Naive thymus-derived CD4-positive, alpha-beta T cell (primary cell): ENCODE measurements at regions not wholly inside any gene's neighbourhood (a gene's known extent, or its start where the extent isn't known, plus 50 kb on each side); places are given as distances from the start of the nearest gene placed in this dataset.

Experiments
- ATAC-seq: fragments of 150-1000 bp; cut with Tn5 transposase; 2 replicates; pipeline ENCODE4 v1.10.0; 2021; ENCODE audit warnings: mild to moderate bottlenecking, moderate library complexity
- CTCF ChIA-PET: fragments of 350-600 bp; sonication (Branson Sonifier 250); formaldehyde crosslinking; loops from one replicate; lab custom pipeline; 2021; ENCODE audit warnings: antibody characterized with exemption; lab: Charles Lee
- POLR2A ChIA-PET: fragments of 350-600 bp; sonication (Branson Sonifier 250); formaldehyde crosslinking; loops from one replicate; lab custom pipeline; 2021; ENCODE audit warnings: antibody characterized with exemption, inconsistent platforms; lab: Charles Lee
- DNase-seq, 9 donors: peaks; one replicate each; pipeline versions ENCODE4 v3.0.0 to v3.0.0-alpha.2; 2020 to 2022; ENCODE audit warnings: mixed read lengths in 1 of 9
- H3K27ac ChIP-seq: one replicate; pipeline ENCODE4 v1.7.0; 2013; ENCODE audit warnings: mild to moderate bottlenecking, low read depth, low read length, moderate library complexity
- H3K27me3 ChIP-seq, 2 donors: one replicate each; pipeline ENCODE4 v1.7.0; 2013; ENCODE audit warnings: low read length in 2 of 2, mild to moderate bottlenecking in 2 of 2, moderate library complexity in 2 of 2; ENCODE audit not compliant: control insufficient read depth in 2 of 2, insufficient read depth in 2 of 2
- H3K36me3 ChIP-seq, 3 experiments: 1 replicate in 2 of 3; 2 replicates in 1 of 3; pipeline ENCODE4 v1.7.0; 2013; ENCODE audit warnings: low read length in 3 of 3, mild to moderate bottlenecking in 3 of 3, moderate library complexity in 1 of 3; ENCODE audit not compliant: insufficient read depth in 3 of 3, control insufficient read depth in 2 of 3
- H3K4me1 ChIP-seq, 2 donors: one replicate each; pipeline ENCODE4 v1.7.0; 2013; ENCODE audit warnings: low read length in 2 of 2, mild to moderate bottlenecking in 2 of 2, moderate library complexity in 1 of 2; ENCODE audit not compliant: control insufficient read depth in 2 of 2, insufficient read depth in 2 of 2
- H3K4me3 ChIP-seq: 2 replicates; pipeline ENCODE4 v1.7.0; 2013; ENCODE audit warnings: mild to moderate bottlenecking, low read length
- H3K9me3 ChIP-seq, 3 experiments: 1 replicate in 2 of 3; 2 replicates in 1 of 3; pipeline ENCODE4 v1.7.0; 2013; ENCODE audit warnings: low read length in 3 of 3; ENCODE audit not compliant: control insufficient read depth in 2 of 3
- H3K27ac Mint-ChIP-seq, 9 donors: one replicate each; pipeline ENCODE4 v1.8.0; 2020 to 2022; ENCODE audit warnings: mixed read lengths in 9 of 9, mild to moderate bottlenecking in 8 of 9, moderate library complexity in 5 of 9, inconsistent platforms in 2 of 9
- H3K27me3 Mint-ChIP-seq, 5 donors: one replicate each; pipeline ENCODE4 v1.8.0; 2021 to 2022; ENCODE audit warnings: mixed read lengths in 5 of 5, mild to moderate bottlenecking in 1 of 5
- H3K36me3 Mint-ChIP-seq, 5 donors: one replicate each; pipeline ENCODE4 v1.8.0; 2020 to 2022; ENCODE audit warnings: mixed read lengths in 5 of 5, mild to moderate bottlenecking in 3 of 5, inconsistent platforms in 1 of 5
- H3K4me1 Mint-ChIP-seq, 7 donors: one replicate each; pipeline ENCODE4 v1.8.0; 2020 to 2022; ENCODE audit warnings: mixed read lengths in 7 of 7, mild to moderate bottlenecking in 3 of 7, inconsistent platforms in 1 of 7
- H3K4me3 Mint-ChIP-seq, 10 donors: one replicate each; pipeline ENCODE4 v1.8.0; 2020 to 2022; ENCODE audit warnings: mild to moderate bottlenecking in 10 of 10, mixed read lengths in 10 of 10, moderate library complexity in 6 of 10, inconsistent platforms in 2 of 10
- H3K9me3 Mint-ChIP-seq, 11 donors: one replicate each; pipeline ENCODE4 v1.8.0; 2020 to 2022; ENCODE audit warnings: mixed read lengths in 11 of 11, mild to moderate bottlenecking in 4 of 11, inconsistent platforms in 1 of 11, moderate library complexity in 1 of 11
- intact Hi-C, 2 donors: fragments of 100-400 bp; cut with micrococcal nuclease; formaldehyde crosslinking; loops; one replicate each; pipeline ENCODE4 v1.15.1; 2023

DNA sequence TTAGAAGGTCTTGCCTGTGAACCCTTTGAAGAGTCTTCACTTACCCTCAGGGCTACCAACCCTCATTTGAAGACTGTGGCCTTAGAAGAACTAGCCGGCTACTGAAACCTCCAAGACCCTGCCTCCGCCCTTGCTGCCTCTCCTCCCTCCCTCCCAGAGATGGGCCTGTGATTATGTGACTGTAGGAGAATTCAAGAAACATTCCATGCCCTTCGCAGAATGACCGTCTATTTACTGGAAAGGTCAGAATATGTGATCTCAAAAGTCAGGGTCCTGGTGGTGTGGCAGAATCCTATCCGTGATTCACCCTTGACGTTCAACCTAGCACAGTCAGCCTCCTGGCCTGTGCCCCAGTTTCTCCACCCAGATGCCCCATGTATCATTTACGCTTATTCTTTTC, 109.6 kb downstream of the CTNND1 start:
- H3K27me3 Mint-ChIP-seq: peaks cover 0 to 17% (median 8%) of the 10 kb centered on the region in 5 donors
- ChIA-PET POLR2A (no interaction called here), CTCF (no interaction called here)
- H3K4me1 Mint-ChIP-seq: peaks cover 0 to 14% (median 5%) of the 10 kb centered on the region in 7 donors
- Histone ChIP-seq H3K36me3 (no peaks in the 10 kb centered on the region), H3K27me3 (no peaks in the 10 kb centered on the region), H3K27ac (no peak overlapping the region), H3K4me3 (no peak overlapping the region), H3K9me3 (no peaks in the 10 kb centered on the region), H3K4me1 (no peaks in the 10 kb centered on the region)
- no peak for ATAC-seq
- intact Hi-C loops: no loop called here
- peaks cover 0 to 3% (median 0%) of the 10 kb centered on the region in 5 donors for H3K36me3 Mint-ChIP-seq
- H3K9me3 Mint-ChIP-seq: peaks cover 0 to 2% (median 0%) of the 10 kb centered on the region in 11 donors
- no peak overlapping the region for H3K4me3 Mint-ChIP-seq
- DNase-seq: no peak
- no peak overlapping the region for H3K27ac Mint-ChIP-seq

DNA sequence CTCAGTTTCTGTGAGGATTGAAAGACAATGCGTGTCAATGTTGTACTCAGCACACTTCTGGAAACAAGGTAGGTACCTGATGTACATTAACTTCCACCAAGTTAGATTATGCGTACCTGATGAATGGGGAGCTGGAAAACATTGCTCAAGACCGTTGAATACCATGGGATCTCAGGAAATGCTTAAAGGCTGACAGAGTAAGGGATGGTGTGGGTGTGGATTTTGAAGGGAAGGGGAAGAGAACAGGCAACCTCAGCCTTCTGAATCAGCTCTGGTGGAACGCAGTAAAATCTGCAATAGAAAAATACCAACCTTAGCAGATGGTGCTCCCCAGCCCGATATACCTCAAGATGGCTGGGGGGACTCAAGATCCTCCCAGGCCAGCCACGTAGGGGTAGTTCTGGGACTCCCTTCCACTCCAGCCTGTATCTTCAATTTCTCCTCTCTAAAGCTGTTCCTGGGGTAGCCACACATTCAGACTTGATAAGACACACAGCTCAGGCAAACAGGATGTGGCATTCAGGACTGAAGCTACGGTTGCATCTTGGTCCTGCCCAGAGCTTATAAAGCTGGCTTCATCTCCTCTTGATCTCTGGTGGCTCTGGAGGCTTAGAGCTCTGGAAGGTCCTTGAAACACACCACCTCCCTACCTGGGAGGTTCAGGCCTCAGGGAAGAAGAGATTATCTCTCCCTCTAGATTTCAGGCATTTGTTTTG, 111.8 kb downstream of the CTNND1 start:
- Histone ChIP-seq H3K27me3 (no peaks in the 10 kb centered on the region), H3K4me3 (no peak overlapping the region), H3K4me1 (no peaks in the 10 kb centered on the region), H3K9me3 (no peaks in the 10 kb centered on the region), H3K27ac (no peak overlapping the region), H3K36me3 (no peaks in the 10 kb centered on the region)
- Mint-ChIP-seq H3K27ac (no peak overlapping the region), H3K36me3 (peaks cover 0 to 3% (median 0%) of the 10 kb centered on the region in 5 donors), H3K9me3 (peaks cover 0 to 2% (median 0%) of the 10 kb centered on the region in 11 donors), H3K4me1 (peaks cover 0 to 14% (median 5%) of the 10 kb centered on the region in 7 donors), H3K27me3 (peaks cover 0 to 17% (median 8%) of the 10 kb centered on the region in 5 donors), H3K4me3 (no peak overlapping the region)
- DNase-seq: no peak
- intact Hi-C loops: no loop called here
- ATAC-seq: no peak
- ChIA-PET POLR2A (no interaction called here), CTCF (no interaction called here)

DNA sequence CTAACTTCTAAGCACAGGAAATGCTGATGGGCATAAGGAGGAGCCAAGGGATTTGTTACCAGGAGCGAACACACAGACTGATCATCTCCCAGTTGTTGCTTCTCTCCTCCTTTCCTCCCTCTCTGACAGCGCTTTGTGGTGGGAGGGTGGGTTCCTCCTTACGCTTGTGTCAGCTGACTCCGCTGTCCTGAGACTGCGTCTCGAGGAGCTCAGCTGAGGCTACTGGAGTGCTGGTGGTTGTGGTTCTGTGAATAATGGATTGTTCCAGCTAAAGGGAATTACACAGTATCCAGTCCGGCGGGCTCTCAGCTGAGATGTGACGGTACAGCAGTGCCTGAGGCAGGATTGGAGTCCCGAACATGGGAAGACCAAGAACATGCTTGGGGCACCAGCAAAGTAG, 113.4 kb downstream of the CTNND1 start:
- H3K4me3 Mint-ChIP-seq: no peak overlapping the region
- ATAC-seq: no peak
- H3K27ac Mint-ChIP-seq: no peak overlapping the region

DNA sequence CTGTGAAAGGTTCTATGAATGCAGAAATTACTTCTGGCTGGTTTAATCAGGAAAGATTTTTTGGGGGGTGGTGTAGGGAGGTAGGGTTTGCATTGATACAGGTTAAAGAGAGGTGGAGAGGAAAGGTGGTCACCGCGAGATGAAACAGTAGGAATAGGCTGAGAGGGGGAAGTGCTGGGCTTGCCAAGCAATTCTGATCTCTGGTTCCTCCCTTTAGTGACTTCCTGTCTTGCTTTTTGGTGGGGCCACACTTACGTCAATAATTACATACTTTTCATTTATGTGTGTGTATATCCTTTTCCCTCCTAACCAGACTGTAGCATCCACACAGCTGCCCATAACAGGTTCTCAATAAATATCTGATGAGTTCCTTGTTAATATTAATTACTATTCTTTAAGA, 120.0 kb downstream of the CTNND1 start:
- no peaks in the 10 kb centered on the region for H3K36me3 Mint-ChIP-seq
- no peak for ATAC-seq
- Histone ChIP-seq H3K36me3 (no peaks in the 10 kb centered on the region), H3K27ac (no peak overlapping the region), H3K4me3 (no peak overlapping the region), H3K9me3 (no peaks in the 10 kb centered on the region), H3K4me1 (no peaks in the 10 kb centered on the region), H3K27me3 (no peaks in the 10 kb centered on the region)
- peaks cover 0 to 19% (median 4%) of the 10 kb centered on the region in 5 donors for H3K27me3 Mint-ChIP-seq
- H3K4me3 Mint-ChIP-seq: peak overlapping the region in 1 of 10 donors; percentile 51
- H3K9me3 Mint-ChIP-seq: peaks cover 0 to 3% (median 0%) of the 10 kb centered on the region in 11 donors
- intact Hi-C loops: no loop called here
- peaks cover 4 to 7% (median 6%) of the 10 kb centered on the region in 7 donors for H3K4me1 Mint-ChIP-seq
- ChIA-PET POLR2A (no interaction called here), CTCF (no interaction called here)
- DNase-seq: peak in 1 of 9 donors; percentile 1
- H3K27ac Mint-ChIP-seq: no peak overlapping the region

More for the DNA sequence above, 113.4 kb downstream of the CTNND1 start:
- CTCF ChIA-PET: no interaction called here
- no peak for DNase-seq
- Mint-ChIP-seq H3K27me3 (peaks cover 0 to 20% (median 9%) of the 10 kb centered on the region in 5 donors), H3K4me1 (peaks cover 0 to 14% (median 5%) of the 10 kb centered on the region in 7 donors), H3K9me3 (peaks cover 0 to 2% (median 0%) of the 10 kb centered on the region in 11 donors), H3K36me3 (peaks cover 0 to 3% (median 0%) of the 10 kb centered on the region in 5 donors)
- no peaks in the 10 kb centered on the region for H3K4me1 ChIP-seq
- H3K36me3 ChIP-seq: no peaks in the 10 kb centered on the region
- H3K27ac ChIP-seq: no peak overlapping the region
- H3K4me3 ChIP-seq: no peak overlapping the region
- POLR2A ChIA-PET: no interaction called here
- H3K27me3 ChIP-seq: no peaks in the 10 kb centered on the region
- intact Hi-C loops: no loop called here
- H3K9me3 ChIP-seq: no peaks in the 10 kb centered on the region

DNA sequence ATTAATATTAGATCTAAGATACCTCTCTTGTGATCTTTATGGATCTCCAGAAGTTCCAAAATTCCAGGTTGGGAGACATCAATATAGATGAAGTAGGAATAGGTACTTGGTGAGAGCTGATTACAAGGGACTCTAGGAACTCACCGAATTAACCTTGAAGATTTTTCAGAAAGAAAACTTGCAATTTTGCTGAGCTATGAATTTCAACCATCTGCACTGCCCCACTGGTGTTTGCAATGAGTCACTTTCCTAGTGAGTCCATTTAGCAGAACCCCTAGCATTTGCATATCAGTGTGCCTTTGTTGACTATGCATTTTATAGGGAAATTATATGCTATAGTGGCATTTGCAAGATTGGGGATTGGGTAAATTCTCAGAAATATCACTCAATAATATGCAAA, 122.0 kb downstream of the CTNND1 start:
- H3K27me3 Mint-ChIP-seq: peaks cover 0 to 15% (median 4%) of the 10 kb centered on the region in 5 donors
- H3K4me1 ChIP-seq: no peaks in the 10 kb centered on the region
- no peaks in the 10 kb centered on the region for H3K36me3 ChIP-seq
- intact Hi-C loops: no loop called here
- H3K9me3 Mint-ChIP-seq: peaks cover 0 to 3% (median 0%) of the 10 kb centered on the region in 11 donors
- ChIA-PET POLR2A (no interaction called here), CTCF (no interaction called here)
- H3K4me3 ChIP-seq: no peak overlapping the region
- DNase-seq (no peak), ATAC-seq (no peak)
- no peaks in the 10 kb centered on the region for H3K36me3 Mint-ChIP-seq
- no peaks in the 10 kb centered on the region for H3K9me3 ChIP-seq
- no peak overlapping the region for H3K27ac ChIP-seq
- H3K4me1 Mint-ChIP-seq: peaks cover 4 to 7% (median 6%) of the 10 kb centered on the region in 7 donors
- no peak overlapping the region for H3K4me3 Mint-ChIP-seq
- no peak overlapping the region for H3K27ac Mint-ChIP-seq
- no peaks in the 10 kb centered on the region for H3K27me3 ChIP-seq

DNA sequence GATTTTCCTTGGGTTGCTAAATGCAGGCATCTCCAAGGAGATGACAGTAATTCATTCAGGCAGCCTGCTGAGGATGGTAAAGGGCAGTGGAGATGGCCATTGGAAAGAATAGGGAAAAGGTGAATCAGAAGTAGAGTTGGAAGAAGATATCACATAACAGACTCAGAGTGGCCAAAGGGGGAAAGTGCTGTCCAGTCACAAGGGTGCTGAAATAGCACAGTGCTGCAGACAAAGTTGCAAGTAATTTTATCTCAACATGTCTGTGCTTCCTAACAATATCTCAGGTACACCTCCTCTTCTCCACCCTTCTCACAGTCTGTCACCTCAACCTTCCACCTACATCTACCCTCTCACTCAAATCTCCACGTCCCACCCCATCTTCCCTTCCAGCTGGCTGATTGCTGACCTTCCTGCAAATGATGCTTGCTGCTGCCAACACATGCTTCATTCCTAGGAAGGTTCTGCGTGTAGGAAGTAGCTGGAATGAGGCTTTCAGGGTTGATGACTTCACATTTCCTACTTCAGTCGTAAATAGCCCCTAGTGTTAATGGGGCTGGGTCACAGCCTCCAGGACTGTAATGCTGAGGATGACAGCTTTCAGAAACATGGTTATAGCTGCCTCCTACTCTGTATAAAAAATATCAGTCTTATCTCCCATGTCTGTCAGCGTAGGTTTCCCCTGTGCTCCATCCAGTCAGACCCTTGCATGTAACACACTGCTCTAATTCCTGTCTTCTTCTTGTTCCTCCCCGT, 123.9 kb downstream of the CTNND1 start:
- ATAC-seq: no peak
- Mint-ChIP-seq H3K27ac (no peak overlapping the region), H3K27me3 (peaks cover 0 to 11% (median 1%) of the 10 kb centered on the region in 5 donors), H3K4me1 (peaks cover 1 to 7% (median 6%) of the 10 kb centered on the region in 7 donors), H3K9me3 (peaks cover 0 to 3% (median 0%) of the 10 kb centered on the region in 11 donors), H3K4me3 (no peak overlapping the region), H3K36me3 (no peaks in the 10 kb centered on the region)
- no peaks in the 10 kb centered on the region for H3K9me3 ChIP-seq
- H3K27ac ChIP-seq: no peak overlapping the region
- no peaks in the 10 kb centered on the region for H3K4me1 ChIP-seq
- no peak overlapping the region for H3K4me3 ChIP-seq
- H3K36me3 ChIP-seq: no peaks in the 10 kb centered on the region
- CTCF ChIA-PET: no interaction called here
- no peaks in the 10 kb centered on the region for H3K27me3 ChIP-seq
- intact Hi-C loops: no loop called here
- DNase-seq: no peak
- POLR2A ChIA-PET: no interaction called here
